ENCODE measurements at regions not wholly inside any gene's neighbourhood (a gene's known extent, or its start where the extent isn't known, plus 50 kb on each side); places are given as distances from the start of the nearest gene placed in this dataset.

GRCh38 chr20:51313358-51313827 lies 229.1 kb downstream of the NFATC2 start:
- H3K4me1 ChIP-seq: peaks cover 9% of the 10 kb centered on the region
- H3K36me3 ChIP-seq: no peaks in the 10 kb centered on the region
- H3K9me3 ChIP-seq (replicated peaks): no peaks in the 10 kb centered on the region
- H3K27me3 ChIP-seq: 0 out of 2 replicates have a peak, but pooled peaks cover 4% of the 10 kb centered on the region
- no peak for DNase-seq
- H3K4me3 ChIP-seq: no peak overlapping the region
- H3K27ac ChIP-seq: no peak overlapping the region

GRCh38 chr20:51312480-51312783 lies 230.1 kb downstream of the NFATC2 start:
- peaks cover 11% of the 10 kb centered on the region for H3K4me1 ChIP-seq
- no peak overlapping the region for H3K4me3 ChIP-seq
- 0 out of 2 replicates have a peak, but pooled peaks cover 4% of the 10 kb centered on the region for H3K27me3 ChIP-seq
- H3K36me3 ChIP-seq: no peaks in the 10 kb centered on the region
- no peak for DNase-seq
- no peaks in the 10 kb centered on the region for H3K9me3 ChIP-seq (replicated peaks)
- no peak overlapping the region for H3K27ac ChIP-seq

GRCh38 chr20:51311636-51312479 lies 230.7 kb downstream of the NFATC2 start:
- no peaks in the 10 kb centered on the region for H3K9me3 ChIP-seq (replicated peaks)
- peaks cover 14% of the 10 kb centered on the region for H3K4me1 ChIP-seq
- no peak for DNase-seq
- no peaks in the 10 kb centered on the region for H3K36me3 ChIP-seq
- 0 out of 2 replicates have a peak, but pooled peaks cover 4% of the 10 kb centered on the region for H3K27me3 ChIP-seq
- no peak overlapping the region for H3K27ac ChIP-seq
- H3K4me3 ChIP-seq: no peak overlapping the region

- H3K27me3 ChIP-seq: 0 out of 2 replicates have a peak, but pooled peaks cover 4% of the 10 kb centered on the region
- no peak overlapping the region for H3K27ac ChIP-seq
- H3K4me1 ChIP-seq: peaks cover 20% of the 10 kb centered on the region
- H3K9me3 ChIP-seq (replicated peaks): no peaks in the 10 kb centered on the region
- H3K4me3 ChIP-seq: no peak overlapping the region
- H3K36me3 ChIP-seq: no peaks in the 10 kb centered on the region
- no peak for DNase-seq
These were observed 232.3 kb downstream of the NFATC2 start for GRCh38 chr20:51310216-51310615.

- DNase-seq: peak; percentile 41 to 55
- Histone ChIP-seq H3K4me1 (peaks cover 20% of the 10 kb centered on the region), H3K27me3 (0 out of 2 replicates have a peak, but pooled peaks cover 4% of the 10 kb centered on the region), H3K36me3 (no peaks in the 10 kb centered on the region), H3K4me3 (no peak overlapping the region), H3K9me3 (replicated peaks) (no peaks in the 10 kb centered on the region; the same call in 1 of the 2 replicates), H3K27ac (peak overlapping the region; percentile 30; the same call in 1 of the 2 replicates)
These were observed 233.4 kb downstream of the NFATC2 start for GRCh38 chr20:51309128-51309527.

- Histone ChIP-seq H3K4me3 (no peak overlapping the region), H3K36me3 (no peaks in the 10 kb centered on the region), H3K27me3 (no peaks in the 10 kb centered on the region), H3K4me1 (peaks cover 20% of the 10 kb centered on the region), H3K27ac (no peak overlapping the region), H3K9me3 (replicated peaks) (peaks cover under 1% of the 10 kb centered on the region; the same call in 1 of the 2 replicates)
- DNase-seq: peak; percentile 84 to 95
These were observed 235.8 kb downstream of the NFATC2 start for GRCh38 chr20:51306521-51307358.

- no peaks in the 10 kb centered on the region for H3K27me3 ChIP-seq
- H3K36me3 ChIP-seq: no peaks in the 10 kb centered on the region
- peaks cover 5% of the 10 kb centered on the region; the same call in 1 of the 2 replicates for H3K9me3 ChIP-seq (replicated peaks)
These were observed 236.4 kb downstream of the NFATC2 start for GRCh38 chr20:51306081-51306480.

GRCh38 chr20:51305316-51306052 lies 237.0 kb downstream of the NFATC2 start:
- H3K9me3 ChIP-seq (replicated peaks): peaks cover 11% of the 10 kb centered on the region; the same call in 1 of the 2 replicates
- no peaks in the 10 kb centered on the region for H3K27me3 ChIP-seq

More at GRCh38 chr20:51306081-51306480, 236.4 kb downstream of the NFATC2 start:
- Histone ChIP-seq H3K4me3 (no peak overlapping the region), H3K27ac (no peak overlapping the region), H3K4me1 (peaks cover 20% of the 10 kb centered on the region)
- no peak for DNase-seq

GRCh38 chr20:51303731-51304670 lies 238.5 kb downstream of the NFATC2 start:
- no peak overlapping the region for H3K27ac ChIP-seq
- peaks cover 18% of the 10 kb centered on the region for H3K4me1 ChIP-seq
- H3K4me3 ChIP-seq: no peak overlapping the region
- DNase-seq: peak; percentile 64 to 65
- peaks cover 16% of the 10 kb centered on the region for H3K9me3 ChIP-seq (replicated peaks)
- no peaks in the 10 kb centered on the region for H3K27me3 ChIP-seq
- H3K36me3 ChIP-seq: no peaks in the 10 kb centered on the region

More at GRCh38 chr20:51305316-51306052, 237.0 kb downstream of the NFATC2 start:
- H3K4me3 ChIP-seq: no peak overlapping the region
- no peaks in the 10 kb centered on the region for H3K36me3 ChIP-seq
- peaks cover 20% of the 10 kb centered on the region for H3K4me1 ChIP-seq
- DNase-seq: no peak
- H3K27ac ChIP-seq: no peak overlapping the region

- peaks cover 16% of the 10 kb centered on the region for H3K9me3 ChIP-seq (replicated peaks)
- H3K36me3 ChIP-seq: no peaks in the 10 kb centered on the region
- H3K27ac ChIP-seq: no peak overlapping the region
- no peaks in the 10 kb centered on the region for H3K27me3 ChIP-seq
- H3K4me1 ChIP-seq: no peaks in the 10 kb centered on the region; the same call in 1 of the 2 replicates
- DNase-seq: no peak
- H3K4me3 ChIP-seq: no peak overlapping the region
These were observed 241.5 kb downstream of the NFATC2 start for GRCh38 chr20:51301026-51301425.

GRCh38 chr20:51300104-51300503 lies 242.4 kb downstream of the NFATC2 start:
- H3K27ac ChIP-seq: no peak overlapping the region
- H3K36me3 ChIP-seq: no peaks in the 10 kb centered on the region
- no peak for DNase-seq
- no peak overlapping the region for H3K4me3 ChIP-seq
- peaks cover 16% of the 10 kb centered on the region for H3K9me3 ChIP-seq (replicated peaks)
- no peaks in the 10 kb centered on the region for H3K27me3 ChIP-seq
- H3K4me1 ChIP-seq: no peaks in the 10 kb centered on the region

GRCh38 chr20:51299413-51299812 lies 243.1 kb downstream of the NFATC2 start:
- H3K27ac ChIP-seq: no peak overlapping the region
- H3K4me1 ChIP-seq: no peaks in the 10 kb centered on the region
- H3K27me3 ChIP-seq: no peaks in the 10 kb centered on the region
- H3K36me3 ChIP-seq: no peaks in the 10 kb centered on the region
- peaks cover 16% of the 10 kb centered on the region for H3K9me3 ChIP-seq (replicated peaks)
- H3K4me3 ChIP-seq: no peak overlapping the region
- DNase-seq: no peak

GRCh38 chr20:51298141-51298749 lies 244.3 kb downstream of the NFATC2 start:
- Histone ChIP-seq H3K27ac (no peak overlapping the region), H3K4me1 (no peaks in the 10 kb centered on the region), H3K4me3 (no peak overlapping the region), H3K27me3 (no peaks in the 10 kb centered on the region), H3K9me3 (replicated peaks) (peaks cover 16% of the 10 kb centered on the region), H3K36me3 (no peaks in the 10 kb centered on the region)
- no peak for DNase-seq

Data from SJCRH30 (cell line).